GM18519 (cell line): ENCODE measurements at regions not wholly inside any gene's neighbourhood (a gene's known extent, or its start where the extent isn't known, plus 50 kb on each side); places are given as distances from the start of the nearest gene placed in this dataset.

Experiments
- ATAC-seq: cut with Tn5 transposase; IDR thresholded peaks from one replicate; pipeline ENCODE4 v1.9.1; 2021; ENCODE audit warnings: mild to moderate bottlenecking, moderate library complexity; ENCODE audit not compliant: unreplicated experiment, low FRiP score

DNA sequence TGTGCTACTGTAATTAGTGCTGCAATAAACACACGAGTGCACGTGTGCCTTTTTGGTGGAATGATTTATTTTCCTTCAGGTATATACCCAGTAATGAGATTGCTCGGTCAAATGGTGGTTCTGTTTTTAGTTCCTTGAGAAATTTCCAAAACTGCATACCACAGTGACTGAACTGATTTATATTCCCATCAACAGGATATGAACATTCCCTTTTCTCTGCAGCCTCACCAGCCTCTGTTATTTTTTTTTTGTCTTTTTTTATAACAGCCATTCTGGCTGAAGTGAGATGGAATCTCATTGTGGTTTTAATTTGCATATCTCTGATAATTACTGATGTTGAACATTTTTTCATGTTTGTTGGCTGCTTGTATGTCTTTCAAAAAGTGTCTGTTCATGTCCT is 922.9 kb upstream of the LRRN3 start:
- ATAC-seq = no peak

DNA sequence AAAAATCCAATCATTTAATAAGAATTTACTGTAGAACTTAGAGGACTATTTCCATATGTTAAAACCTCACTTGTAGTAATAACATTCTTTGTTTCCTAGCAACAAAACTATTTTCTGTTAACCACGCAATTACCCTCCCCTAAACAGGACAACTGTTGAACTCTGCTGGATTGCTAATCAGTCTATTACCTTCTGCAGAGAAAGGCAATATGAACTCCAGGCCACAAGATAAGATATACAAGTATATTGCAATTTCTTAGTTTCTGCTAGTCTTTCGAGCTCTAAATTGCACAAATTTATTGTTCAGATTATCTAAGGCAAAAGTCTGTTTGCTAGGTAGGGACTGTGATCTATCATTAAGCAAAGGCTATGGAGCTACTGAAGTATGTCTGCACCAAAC is 920.1 kb upstream of the LRRN3 start:
- ATAC-seq = no peak

DNA sequence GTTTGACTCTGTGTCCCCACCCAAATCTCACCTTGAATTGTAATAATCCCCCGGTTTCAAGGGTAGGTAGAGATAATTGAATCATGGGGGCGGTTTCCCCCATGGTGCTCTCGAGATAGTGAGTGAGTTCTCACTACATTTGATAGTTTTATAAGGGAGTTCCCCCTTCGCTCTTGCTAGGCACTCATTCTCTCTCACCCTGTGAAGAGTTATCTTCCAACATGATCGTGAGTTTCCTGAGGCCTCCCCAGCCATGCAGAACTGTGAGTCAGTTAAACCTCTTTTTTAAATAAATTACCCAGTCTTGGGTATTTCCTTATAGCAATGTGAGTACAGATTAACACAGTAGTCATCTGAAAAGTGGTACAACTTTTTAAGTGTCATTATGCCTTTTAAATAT is 913.5 kb upstream of the LRRN3 start:
- ATAC-seq = no peak

DNA sequence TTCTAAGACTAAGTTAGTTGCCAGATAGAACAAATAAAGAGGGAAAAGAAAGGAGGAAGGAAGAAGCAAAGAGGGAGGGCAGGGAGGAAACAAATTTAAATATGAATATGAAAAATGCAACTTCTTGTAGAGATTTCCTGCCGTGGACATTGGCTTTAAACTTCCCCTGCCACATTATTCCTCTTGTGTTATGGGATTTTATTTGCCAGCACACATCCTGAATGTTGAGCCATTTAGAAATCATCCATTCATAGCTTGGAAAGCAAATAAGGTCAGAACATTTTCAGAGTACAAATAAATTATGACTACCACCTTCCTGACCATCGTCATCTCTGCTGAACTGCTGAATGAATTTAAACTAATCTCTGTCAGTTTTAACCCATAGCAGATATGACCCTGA is 911.9 kb upstream of the LRRN3 start:
- no peak for ATAC-seq

DNA sequence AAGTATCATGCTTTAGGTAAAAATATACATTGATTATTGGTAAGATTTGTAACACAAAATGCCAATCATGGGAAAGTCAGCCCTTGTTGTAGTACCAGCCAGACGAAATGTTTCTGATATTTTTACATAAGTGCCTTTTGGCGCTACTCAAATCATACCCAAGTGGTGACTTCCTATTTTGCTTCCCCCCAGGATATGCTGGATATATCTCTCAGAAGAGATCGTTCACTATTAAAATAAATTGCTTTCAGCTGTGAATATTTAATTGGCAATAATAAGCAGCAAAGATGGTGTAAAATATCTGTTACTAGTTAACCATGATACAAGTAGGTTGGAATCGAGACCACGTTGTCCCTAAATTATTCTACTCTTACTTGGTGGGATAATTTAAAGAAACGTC is 909.2 kb upstream of the LRRN3 start:
- no peak for ATAC-seq

DNA sequence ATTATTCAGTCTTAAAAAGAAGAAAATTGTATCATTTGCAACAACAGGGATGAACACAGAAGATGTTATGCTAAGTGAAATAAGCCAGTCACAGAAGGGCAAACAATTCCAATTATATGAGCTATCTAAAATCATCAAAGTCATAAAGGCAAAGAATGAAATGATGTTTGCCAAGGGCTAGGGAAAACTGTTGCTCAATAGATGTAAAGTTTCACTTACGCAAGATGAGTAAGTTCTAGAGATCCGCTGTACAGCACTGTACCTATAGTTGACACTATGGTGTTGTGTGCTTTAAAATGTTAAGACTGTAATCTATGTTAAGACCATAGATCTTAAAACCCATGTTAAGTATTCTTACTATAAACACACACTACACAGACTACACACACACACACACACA is 904.6 kb upstream of the LRRN3 start:
- ATAC-seq = no peak

DNA sequence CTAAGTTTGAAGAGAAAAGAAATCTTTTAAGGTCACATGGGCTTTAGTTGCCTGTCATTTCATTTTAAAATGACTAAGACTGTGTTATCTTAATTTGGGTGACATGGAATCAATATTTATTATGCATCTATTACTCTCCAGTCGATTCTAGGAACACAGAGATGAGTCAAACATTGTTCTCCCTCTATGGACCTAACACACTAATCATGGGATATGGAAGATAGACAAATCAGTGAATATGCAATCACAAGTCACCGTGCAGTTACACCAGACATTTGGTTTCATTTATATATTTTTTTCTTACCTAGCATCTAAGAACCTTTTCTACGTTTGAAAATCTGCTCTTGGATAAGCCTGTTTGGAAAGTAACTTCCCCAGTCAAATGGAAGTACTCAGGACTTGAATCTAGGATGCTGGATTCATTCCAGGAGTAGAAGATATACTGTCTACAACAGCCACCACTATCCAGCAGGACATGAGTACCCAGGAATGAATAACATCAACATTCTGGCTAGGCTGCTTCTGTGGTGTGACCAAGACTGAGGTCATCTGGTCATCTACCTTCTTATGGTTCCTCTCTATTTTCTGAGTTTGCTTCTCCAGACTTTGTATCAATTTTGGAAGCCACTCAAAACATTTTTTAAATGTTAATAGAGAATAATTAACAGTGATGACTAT is 902.9 kb upstream of the LRRN3 start:
- no peak for ATAC-seq

DNA sequence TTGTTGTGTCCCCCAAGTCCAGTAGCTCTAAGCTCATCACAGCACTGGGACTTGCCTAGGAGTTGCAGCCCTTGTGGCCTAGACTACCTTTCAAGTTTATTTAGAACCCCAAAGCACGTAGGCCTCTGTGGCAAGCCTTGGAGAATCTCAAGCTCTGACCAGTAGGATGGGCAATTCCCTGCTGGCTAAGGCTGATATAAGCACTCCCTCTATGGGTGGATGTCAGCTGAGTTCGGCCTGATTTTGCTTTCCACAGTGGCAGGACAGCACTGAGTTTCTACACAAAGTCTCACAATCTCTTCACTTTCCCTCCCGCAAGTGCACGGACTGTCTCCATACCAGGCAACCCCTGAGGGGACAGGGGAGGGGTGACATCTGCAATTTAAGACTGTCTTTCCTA is 886.4 kb upstream of the LRRN3 start:
- no peak for ATAC-seq

DNA sequence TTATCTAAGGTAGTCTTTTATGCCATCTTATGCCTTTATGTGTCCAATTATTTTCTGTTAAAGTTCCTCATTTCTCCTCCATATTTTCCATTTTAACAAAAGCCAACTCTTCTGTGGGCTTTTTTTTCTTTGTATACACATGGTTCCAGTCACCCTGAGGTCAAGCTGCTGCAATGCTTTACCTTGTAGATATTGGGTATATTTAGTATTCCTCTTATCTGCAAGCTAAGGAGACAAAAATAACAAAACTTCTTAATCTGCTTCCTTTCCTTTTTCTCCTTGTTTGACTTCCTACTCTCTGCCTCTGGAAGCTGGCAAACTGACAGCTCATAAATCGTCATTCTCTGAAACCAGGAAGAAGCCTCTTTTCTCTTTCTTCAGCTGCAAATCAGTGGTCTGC is 885.0 kb upstream of the LRRN3 start:
- ATAC-seq = no peak

DNA sequence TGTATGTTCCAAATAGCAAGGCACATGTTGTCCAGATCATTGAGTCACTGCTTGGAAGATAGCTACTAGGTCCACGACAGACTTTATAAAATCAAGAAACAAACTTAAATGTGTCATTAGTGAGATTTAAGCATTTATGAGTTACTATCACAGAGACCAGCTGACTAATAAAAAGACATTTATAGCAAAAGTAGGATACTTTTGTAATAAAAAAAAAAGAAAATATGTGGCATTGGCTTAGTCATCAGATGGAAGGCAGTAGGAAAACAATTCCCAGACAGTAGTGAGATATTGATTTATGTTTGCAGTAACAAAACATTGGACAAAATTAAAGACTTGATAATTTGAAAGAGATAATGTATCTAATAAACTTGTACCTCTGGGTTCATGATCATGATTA is 881.0 kb upstream of the LRRN3 start:
- no peak for ATAC-seq

DNA sequence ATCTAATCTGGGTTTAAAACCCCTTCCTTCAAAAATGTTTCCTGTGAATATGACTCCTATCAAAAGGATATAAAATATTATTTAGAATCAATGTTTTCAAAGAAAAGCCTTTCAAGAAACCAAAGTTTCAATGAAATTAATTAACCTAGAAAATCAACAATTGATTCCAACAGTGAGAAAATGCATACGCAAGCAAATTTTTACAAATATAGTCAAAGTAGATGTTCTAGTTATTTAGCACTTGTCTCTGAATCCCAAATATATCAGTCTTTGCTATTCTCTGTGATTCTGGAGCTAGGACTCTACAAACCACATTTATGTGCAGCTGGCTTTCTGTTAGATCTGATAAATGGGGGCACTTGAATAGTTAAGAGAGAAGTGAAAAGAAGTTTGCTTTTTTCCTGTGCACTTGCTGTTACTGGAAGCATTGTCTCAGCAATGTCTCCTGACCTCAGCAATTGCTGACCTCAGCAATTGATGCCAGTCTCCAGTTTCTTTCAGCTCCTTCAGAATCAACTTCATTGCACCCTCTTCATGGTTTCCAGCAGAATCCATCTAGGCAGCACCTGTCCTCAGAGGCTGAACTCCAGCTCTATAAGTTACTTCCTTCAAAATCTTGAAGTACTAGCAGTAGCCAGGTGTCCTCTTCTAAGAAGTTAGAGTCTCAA is 879.9 kb upstream of the LRRN3 start:
- no peak for ATAC-seq

DNA sequence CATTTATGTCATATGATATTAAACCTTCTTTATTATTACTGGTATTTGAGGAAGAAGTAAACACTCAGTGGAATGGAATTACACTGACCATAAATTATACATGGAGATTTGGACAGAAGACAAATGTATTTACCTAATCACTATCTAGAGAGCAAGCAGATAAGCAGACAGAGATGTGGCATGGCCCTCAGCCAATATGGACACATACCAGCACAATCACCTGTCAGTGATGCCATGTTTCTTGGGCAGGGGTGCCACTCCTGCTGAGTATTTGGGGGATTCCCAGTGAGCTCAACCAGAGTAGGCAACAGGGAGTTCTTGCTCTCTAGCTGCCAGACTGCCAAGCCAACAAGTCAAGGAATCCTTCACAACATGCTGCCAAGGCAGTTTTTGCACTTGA is 866.3 kb upstream of the LRRN3 start:
- ATAC-seq = no peak

DNA sequence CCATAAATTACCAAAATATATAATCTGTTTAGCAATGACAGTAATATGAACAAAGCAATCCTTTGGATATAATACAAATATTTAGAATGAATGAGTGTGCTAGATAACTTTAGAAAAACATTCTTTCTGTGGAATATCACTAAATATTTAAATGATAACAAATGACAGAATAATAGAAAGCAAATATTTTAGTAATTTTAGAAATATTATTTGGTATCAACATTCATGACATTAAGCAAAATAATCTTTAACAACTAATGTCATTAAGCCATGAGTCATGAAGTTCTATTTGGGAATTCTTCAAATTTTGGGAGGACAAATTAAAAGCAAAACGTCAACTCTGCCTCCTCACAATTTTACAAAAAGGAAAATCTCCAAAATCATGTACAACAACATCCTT is 844.8 kb upstream of the LRRN3 start:
- no peak for ATAC-seq

DNA sequence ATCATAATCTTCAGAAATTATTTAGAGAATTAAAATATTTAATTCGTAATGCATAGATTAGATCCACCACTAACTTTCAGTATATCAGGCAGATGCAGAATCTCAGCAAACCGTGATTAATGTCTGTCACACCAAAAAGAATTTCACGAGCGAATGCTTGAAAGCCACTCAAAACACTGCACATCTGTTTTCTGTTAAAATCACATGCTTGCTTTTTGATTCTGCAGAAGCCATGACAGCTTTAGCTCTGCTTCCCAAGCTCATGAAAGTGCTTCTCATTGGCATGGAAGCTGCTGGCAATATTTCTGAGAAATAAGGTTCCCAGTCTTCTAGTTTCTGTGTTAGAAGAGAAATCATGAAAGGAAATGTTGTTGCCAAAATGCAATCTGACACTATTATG is 837.8 kb upstream of the LRRN3 start:
- ATAC-seq = no peak

DNA sequence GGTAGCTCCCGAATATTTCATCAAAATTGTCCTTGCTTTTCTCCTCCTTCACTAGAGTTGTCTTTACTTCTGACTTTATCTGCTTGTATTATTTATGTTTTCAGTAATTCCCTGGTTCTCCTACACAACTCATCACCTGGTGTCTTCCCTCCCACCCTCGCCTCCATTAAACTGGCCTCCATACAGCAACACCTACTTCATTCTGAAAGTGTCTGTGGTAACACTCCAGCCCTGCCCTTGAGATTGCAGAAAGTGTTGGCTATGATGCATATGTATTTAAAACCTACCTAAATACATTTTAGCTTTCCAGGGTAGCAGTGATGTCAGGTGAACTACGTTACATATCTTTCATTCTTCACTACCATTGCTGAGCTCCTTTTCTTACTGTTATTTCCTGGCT is 833.3 kb upstream of the LRRN3 start:
- ATAC-seq = no peak

DNA sequence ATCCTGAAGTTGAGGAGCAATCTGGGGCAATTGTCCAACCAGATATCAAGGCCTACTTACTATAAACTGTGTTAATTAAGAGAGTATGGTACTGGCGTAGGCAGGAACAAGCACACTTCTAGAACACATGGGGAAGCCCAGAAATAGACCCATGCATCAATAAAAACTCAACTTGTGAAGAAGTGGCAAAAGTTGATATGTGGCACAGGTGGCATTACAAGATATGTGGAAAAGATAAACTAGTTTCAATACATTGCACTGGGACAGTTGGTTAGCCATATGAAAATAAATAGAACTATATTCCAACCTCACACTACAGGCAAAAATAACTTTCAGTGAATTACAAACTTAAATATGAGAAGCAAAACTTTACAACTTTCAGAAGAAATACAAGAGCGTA is 828.7 kb upstream of the LRRN3 start:
- no peak for ATAC-seq

DNA sequence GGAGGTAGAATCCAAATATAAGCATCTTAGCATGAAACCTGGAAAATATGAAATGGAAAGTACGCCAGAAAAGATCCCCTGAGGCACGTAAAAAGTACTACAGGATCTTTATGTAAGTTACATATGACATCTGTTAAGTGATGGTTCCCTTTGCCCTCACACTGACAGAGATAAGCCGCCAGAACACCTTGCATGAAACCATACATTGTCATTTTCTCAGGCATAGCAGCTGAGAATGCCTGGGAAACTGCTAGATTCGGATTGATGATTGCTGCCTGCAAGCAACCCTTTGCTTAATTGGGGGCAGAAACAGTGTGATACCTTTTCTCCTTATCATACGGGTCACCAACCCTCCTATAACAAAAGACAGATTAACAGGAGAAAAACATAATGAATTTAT is 826.6 kb upstream of the LRRN3 start:
- no peak for ATAC-seq

DNA sequence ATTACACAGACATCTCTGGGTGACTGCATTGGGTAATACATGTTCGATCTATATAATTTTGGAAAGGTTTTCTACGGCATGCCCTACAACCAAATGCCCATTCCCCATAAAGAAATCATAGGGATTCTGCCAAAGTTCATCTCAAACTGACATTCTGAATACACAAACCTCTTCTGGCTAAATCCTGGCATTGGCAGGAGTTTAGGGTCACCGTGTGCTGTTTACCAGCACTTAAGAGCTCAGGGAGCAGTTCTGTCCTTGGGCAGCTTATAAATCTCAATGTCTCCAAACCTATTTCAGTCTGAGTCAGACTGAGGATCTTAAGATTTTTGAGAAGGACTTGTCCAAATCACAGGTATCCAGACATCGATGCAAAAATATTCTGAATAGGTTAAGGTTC is 809.6 kb upstream of the LRRN3 start:
- no peak for ATAC-seq

DNA sequence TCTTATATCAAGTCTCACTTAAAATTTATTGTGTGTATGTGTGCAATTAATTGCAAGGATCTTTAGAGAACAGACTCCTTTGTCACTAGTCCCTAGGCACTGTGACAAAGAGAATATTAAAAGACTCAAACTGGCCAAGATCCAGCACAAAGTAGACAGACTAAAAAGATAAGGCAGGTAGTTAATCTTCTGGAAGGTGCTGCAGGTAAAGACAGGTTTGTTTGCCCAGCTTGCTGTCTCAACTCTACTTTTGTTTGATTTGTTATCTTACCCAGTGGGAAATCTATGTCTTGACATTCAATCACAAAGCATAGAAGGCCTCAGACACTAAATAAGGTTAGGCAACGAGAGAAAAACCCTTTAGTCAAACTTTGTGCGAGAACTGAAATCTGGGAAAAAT is 807.9 kb upstream of the LRRN3 start:
- ATAC-seq = no peak

DNA sequence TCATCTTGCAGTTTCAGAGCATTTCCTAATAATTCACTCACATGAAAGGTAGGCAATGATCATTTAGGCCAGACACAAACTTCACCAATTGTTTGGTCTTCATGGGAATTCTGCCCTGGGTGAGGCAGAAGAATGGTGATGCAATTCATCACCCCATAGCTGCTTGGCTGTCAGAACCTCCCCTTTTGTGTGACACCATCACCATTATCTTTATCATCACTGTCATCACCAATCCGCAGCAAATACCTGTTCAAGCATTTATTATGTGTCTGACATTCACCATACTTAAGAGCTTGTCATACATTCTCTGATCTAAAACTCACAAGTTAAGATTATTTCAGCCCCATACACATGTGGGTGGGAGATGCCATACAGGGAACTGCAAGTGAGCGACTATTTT is 799.5 kb upstream of the LRRN3 start:
- ATAC-seq = no peak

DNA sequence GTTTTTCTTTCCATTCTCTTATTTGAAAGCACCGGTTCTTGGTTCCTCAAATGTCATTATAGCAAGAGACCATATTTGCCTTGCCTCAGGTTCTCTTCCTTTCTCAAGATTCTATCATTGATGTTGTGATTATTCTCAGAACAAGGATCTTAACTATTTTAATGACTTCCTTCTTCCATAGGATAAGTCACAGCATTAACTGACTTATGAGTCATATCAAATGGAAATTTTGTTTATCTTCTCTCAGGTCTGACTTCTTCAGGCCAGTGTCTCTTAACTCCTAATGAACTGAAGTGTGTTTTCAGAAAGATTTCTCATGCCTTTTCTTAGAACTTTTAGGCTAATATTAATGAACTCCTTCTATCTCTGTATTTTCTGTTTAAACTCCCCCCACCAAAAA is 794.6 kb upstream of the LRRN3 start:
- ATAC-seq = no peak

DNA sequence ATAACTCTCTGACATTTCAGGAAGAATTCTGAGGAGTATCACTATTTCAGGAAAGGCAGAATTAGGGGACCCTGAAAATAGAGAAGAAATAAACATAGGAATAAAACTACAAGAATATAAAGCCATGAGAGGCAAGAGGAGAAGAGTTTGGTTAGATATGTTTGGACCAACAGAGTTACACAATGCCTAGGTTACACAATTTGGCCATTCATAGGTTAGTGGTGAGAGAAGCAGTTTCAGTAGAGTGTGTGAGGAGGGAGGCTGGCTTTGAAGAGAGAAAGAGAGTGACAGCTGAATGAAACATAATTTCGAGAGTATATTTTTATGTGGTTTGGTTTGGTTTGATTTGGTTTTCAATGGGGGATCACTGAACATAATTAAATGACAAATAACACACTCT is 783.2 kb upstream of the LRRN3 start:
- ATAC-seq = no peak

DNA sequence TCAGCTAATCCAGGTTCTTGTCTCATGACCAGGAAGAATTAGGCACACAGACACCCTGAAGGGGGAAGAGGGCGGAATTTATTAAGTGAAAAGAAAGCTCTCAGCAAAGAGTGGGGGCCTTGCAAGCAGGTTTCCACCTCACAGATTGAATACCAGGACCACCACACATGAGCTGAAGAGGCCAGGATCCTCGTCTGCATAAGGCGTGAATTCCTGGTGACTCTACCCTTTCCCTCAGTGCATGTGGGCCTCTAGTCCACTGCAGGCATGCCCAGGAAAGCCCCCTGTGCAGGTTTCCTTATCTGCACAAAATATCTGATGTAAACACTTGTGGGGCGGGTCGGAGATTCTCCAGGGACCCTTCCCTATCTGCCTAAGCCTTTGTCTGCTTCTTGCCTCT is 782.1 kb upstream of the LRRN3 start:
- no peak for ATAC-seq
